Nephron progenitor cell (in vitro differentiated cells): ENCODE measurements at regions not wholly inside any gene's neighbourhood (a gene's known extent, or its start where the extent isn't known, plus 50 kb on each side); places are given as distances from the start of the nearest gene placed in this dataset.

ENCODE experiments used
- DNase-seq: peaks from one replicate; pipeline ENCODE4 v3.0.0; 2021
- H3K27ac Mint-ChIP-seq: 2 replicates; pipeline ENCODE4 v1.8.0; 2021; ENCODE audit warnings: mild to moderate bottlenecking, moderate library complexity, mixed read lengths
- H3K27me3 Mint-ChIP-seq: 2 replicates; pipeline ENCODE4 v1.8.0; 2021; ENCODE audit warnings: mild to moderate bottlenecking, low read depth, mixed read lengths; ENCODE audit not compliant: poor library complexity
- H3K36me3 Mint-ChIP-seq: 2 replicates; pipeline ENCODE4 v1.8.0; 2021; ENCODE audit warnings: low read depth, mixed read lengths
- H3K4me1 Mint-ChIP-seq: 2 replicates; pipeline ENCODE4 v1.8.0; 2021; ENCODE audit warnings: mixed read lengths
- H3K4me3 Mint-ChIP-seq: 2 replicates; pipeline ENCODE4 v1.8.0; 2021; ENCODE audit warnings: mild to moderate bottlenecking, moderate library complexity, mixed read lengths
- H3K9me3 Mint-ChIP-seq: 2 replicates; pipeline ENCODE4 v1.8.0; 2021; ENCODE audit warnings: mild to moderate bottlenecking, moderate library complexity, mixed read lengths
- CTCF ChIP-seq: fragments of 200-600 bp; sonication (generic); IDR thresholded peaks from 2 replicates; pipeline ENCODE4 v1.5.0; 2021; ENCODE audit warnings: antibody characterized with exemption

GRCh38 chrX:126985981-126986380, 166.5 kb downstream of the PRR32 start:
- no peaks in the 10 kb centered on the region for H3K36me3 Mint-ChIP-seq
- peak overlapping the region; percentile 10 for H3K27ac Mint-ChIP-seq
- H3K9me3 Mint-ChIP-seq = peaks cover 7% of the 10 kb centered on the region
- no peaks in the 10 kb centered on the region for H3K4me1 Mint-ChIP-seq
- no peak overlapping the region for H3K4me3 Mint-ChIP-seq
- H3K27me3 Mint-ChIP-seq = no peaks in the 10 kb centered on the region
- DNase-seq = no peak
- TF ChIP-seq CTCF = no peak

- H3K27ac Mint-ChIP-seq = peak overlapping the region; percentile 60
- H3K27me3 Mint-ChIP-seq = peaks cover 4% of the 10 kb centered on the region
- no peaks in the 10 kb centered on the region for H3K36me3 Mint-ChIP-seq
- no peak overlapping the region for H3K4me3 Mint-ChIP-seq
- peak; percentile 4 for DNase-seq
- peaks cover 17% of the 10 kb centered on the region for H3K4me1 Mint-ChIP-seq
- peaks cover 17% of the 10 kb centered on the region for H3K9me3 Mint-ChIP-seq
- no peak for TF ChIP-seq CTCF
Observed at GRCh38 chrX:126994032-126994600, 174.6 kb downstream of the PRR32 start.

GRCh38 chrX:127011629-127012028, 192.1 kb downstream of the PRR32 start:
- no peaks in the 10 kb centered on the region for H3K27me3 Mint-ChIP-seq
- H3K27ac Mint-ChIP-seq = no peak overlapping the region

GRCh38 chrX:127025013-127025412, 205.5 kb downstream of the PRR32 start:
- H3K27me3 Mint-ChIP-seq = no peaks in the 10 kb centered on the region
- no peak for TF ChIP-seq CTCF
- no peak for DNase-seq
- H3K9me3 Mint-ChIP-seq = peaks cover 8% of the 10 kb centered on the region
- H3K36me3 Mint-ChIP-seq = no peaks in the 10 kb centered on the region
- H3K27ac Mint-ChIP-seq = no peak overlapping the region
- H3K4me3 Mint-ChIP-seq = no peak overlapping the region
- no peaks in the 10 kb centered on the region for H3K4me1 Mint-ChIP-seq

More at GRCh38 chrX:127011629-127012028, 192.1 kb downstream of the PRR32 start:
- Mint-ChIP-seq H3K4me1 (no peaks in the 10 kb centered on the region), H3K9me3 (peaks cover 33% of the 10 kb centered on the region), H3K4me3 (no peak overlapping the region), H3K36me3 (no peaks in the 10 kb centered on the region)
- no peak for DNase-seq
- no peak for TF ChIP-seq CTCF

GRCh38 chrX:127030016-127030748, 210.7 kb downstream of the PRR32 start:
- TF ChIP-seq CTCF = no peak
- H3K4me1 Mint-ChIP-seq = no peaks in the 10 kb centered on the region
- H3K27ac Mint-ChIP-seq = no peak overlapping the region
- H3K27me3 Mint-ChIP-seq = no peaks in the 10 kb centered on the region
- H3K36me3 Mint-ChIP-seq = no peaks in the 10 kb centered on the region
- DNase-seq = no peak
- peaks cover 11% of the 10 kb centered on the region for H3K9me3 Mint-ChIP-seq
- H3K4me3 Mint-ChIP-seq = no peak overlapping the region

GRCh38 chrX:127037159-127037558, 217.6 kb downstream of the PRR32 start:
- no peaks in the 10 kb centered on the region for H3K4me1 Mint-ChIP-seq
- H3K9me3 Mint-ChIP-seq = peaks cover 6% of the 10 kb centered on the region
- H3K36me3 Mint-ChIP-seq = no peaks in the 10 kb centered on the region
- H3K27me3 Mint-ChIP-seq = peaks cover 2% of the 10 kb centered on the region
- no peak overlapping the region for H3K4me3 Mint-ChIP-seq
- no peak for TF ChIP-seq CTCF
- DNase-seq = no peak
- H3K27ac Mint-ChIP-seq = no peak overlapping the region
